ENCODE measurements at regions not wholly inside any gene's neighbourhood (a gene's known extent, or its start where the extent isn't known, plus 50 kb on each side); places are given as distances from the start of the nearest gene placed in this dataset.
"Not testable (repeated sequence)": the region's sequence is repeated elsewhere in the genome, so short reads cannot be mapped to it uniquely, and the experiment has no call there.

DNA sequence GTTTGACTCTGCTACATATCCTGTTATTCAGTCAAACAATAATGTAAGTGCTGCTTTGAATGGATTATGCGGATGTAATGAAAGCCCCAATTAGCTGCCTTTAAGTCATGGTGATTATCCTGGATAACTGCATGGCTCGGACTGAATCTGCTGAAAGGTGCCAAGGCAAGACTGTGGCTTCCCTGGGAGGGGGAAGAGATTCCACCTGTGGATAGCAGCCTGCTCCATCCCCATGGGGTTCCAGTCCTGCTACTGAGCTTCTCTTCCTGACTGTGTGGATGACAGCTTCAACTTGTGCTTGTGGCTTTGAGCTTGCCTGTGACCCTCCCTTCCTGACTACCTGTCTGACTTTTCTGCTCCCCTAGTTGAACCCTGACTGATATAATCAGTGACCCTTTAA, 540.0 kb upstream of the GYPC start:
- intact Hi-C loops (cut with DNase I), result no loop called here

DNA sequence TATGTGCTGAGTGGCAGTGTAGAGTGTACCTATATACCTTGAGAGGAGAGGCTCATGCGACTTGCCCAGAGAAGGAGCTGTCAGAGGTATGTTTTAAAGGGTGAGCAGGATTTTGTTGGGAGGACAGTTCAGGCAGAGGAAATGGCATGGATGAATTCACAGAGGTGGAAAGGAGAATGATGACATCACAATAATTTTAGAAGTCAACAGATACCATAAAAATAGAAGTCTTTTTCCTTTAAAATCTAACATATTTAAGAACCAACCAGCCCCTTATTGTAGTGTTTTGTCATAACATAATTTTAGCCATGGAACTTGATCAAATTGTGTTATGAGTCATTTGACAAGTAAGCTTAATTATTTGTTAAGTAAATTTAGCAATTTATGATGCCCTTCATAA, 538.1 kb upstream of the GYPC start:
- no peaks in the 10 kb centered on the region for H3K36me3 ChIP-seq
- no peaks in the 10 kb centered on the region for H3K9me3 ChIP-seq
- no peak for ATAC-seq
- TF ChIP-seq, protein P1, sequence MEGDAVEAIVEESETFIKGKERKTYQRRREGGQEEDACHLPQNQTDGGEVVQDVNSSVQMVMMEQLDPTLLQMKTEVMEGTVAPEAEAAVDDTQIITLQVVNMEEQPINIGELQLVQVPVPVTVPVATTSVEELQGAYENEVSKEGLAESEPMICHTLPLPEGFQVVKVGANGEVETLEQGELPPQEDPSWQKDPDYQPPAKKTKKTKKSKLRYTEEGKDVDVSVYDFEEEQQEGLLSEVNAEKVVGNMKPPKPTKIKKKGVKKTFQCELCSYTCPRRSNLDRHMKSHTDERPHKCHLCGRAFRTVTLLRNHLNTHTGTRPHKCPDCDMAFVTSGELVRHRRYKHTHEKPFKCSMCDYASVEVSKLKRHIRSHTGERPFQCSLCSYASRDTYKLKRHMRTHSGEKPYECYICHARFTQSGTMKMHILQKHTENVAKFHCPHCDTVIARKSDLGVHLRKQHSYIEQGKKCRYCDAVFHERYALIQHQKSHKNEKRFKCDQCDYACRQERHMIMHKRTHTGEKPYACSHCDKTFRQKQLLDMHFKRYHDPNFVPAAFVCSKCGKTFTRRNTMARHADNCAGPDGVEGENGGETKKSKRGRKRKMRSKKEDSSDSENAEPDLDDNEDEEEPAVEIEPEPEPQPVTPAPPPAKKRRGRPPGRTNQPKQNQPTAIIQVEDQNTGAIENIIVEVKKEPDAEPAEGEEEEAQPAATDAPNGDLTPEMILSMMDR (IDR thresholded peaks at IDR 0.05), result no peak
- no peak overlapping the region for H3K4me3 ChIP-seq
- intact Hi-C loops (cut with DNase I), result no loop called here
- no peak for DNase-seq
- no peak overlapping the region for H3K27ac ChIP-seq
- H3K4me1 ChIP-seq, result no peaks in the 10 kb centered on the region
- H3K27me3 ChIP-seq (ENCODE audit: low read depth), result no peaks in the 10 kb centered on the region

More for the DNA sequence above, 540.0 kb upstream of the GYPC start:
- no peaks in the 10 kb centered on the region for H3K27me3 ChIP-seq (ENCODE audit: low read depth)
- ATAC-seq (no peak), DNase-seq (no peak)
- no peaks in the 10 kb centered on the region for H3K9me3 ChIP-seq
- H3K27ac ChIP-seq, result no peak overlapping the region
- no peaks in the 10 kb centered on the region for H3K36me3 ChIP-seq
- no peak overlapping the region for H3K4me3 ChIP-seq
- TF ChIP-seq, protein P1 (IDR thresholded peaks at IDR 0.05), result no peak
- H3K4me1 ChIP-seq, result no peaks in the 10 kb centered on the region

DNA sequence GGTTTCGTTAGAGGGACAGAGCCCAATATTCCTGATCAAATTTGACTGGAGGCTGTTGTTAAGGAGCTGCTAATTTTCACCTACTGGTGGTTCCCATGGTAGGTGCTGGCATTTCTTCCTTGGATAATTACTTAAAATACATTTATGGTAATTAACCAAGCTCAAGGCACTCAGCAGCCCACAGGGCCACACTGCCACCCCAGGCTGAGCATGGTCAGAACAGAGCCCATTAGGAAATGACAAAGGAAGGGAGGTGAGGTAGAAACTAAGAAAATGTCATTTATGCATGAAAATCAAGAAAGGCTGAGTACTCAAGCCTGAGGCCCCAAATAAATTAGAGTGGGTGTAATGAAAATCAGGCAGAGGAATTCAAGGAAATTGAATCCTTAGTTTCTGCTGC, 510.2 kb upstream of the GYPC start:
- H3K27ac ChIP-seq, result no peak overlapping the region
- DNase-seq (no peak), ATAC-seq (no peak)
- intact Hi-C loops (cut with DNase I), result no loop called here
- no peaks in the 10 kb centered on the region for H3K36me3 ChIP-seq
- H3K9me3 ChIP-seq, result no peaks in the 10 kb centered on the region
- H3K27me3 ChIP-seq (ENCODE audit: low read depth), result no peaks in the 10 kb centered on the region
- no peak overlapping the region for H3K4me3 ChIP-seq
- TF ChIP-seq, protein P1 (IDR thresholded peaks at IDR 0.05), result no peak
- no peaks in the 10 kb centered on the region for H3K4me1 ChIP-seq

DNA sequence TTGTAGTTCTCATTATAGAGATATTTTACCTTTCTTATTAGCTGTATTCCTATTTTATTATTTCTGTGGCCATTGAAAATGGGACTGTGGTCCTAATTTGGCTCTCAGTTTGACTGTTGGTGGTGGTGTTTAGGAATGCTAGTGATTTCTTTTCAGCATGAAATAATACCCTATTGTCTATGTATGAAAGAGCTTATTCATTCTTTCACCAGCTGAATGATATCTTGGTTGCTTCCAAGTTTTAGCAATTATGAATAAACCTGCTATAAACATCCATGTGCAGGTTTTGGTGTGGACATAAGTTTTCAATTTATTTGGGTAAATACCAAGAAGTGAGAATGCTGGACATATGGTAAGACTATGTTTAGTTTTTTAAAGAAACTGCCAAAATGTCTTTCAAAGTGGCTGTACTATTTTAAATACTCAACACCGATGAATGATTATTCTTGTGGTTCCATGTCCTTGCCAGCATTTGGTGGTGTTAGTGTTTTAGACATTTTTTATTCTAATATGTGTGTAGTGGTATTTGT, 501.6 kb upstream of the GYPC start:
- DNase-seq (no peak), ATAC-seq (no peak)
- Histone ChIP-seq H3K9me3 (no peaks in the 10 kb centered on the region), H3K27me3 (ENCODE audit: low read depth) (no peaks in the 10 kb centered on the region), H3K36me3 (no peaks in the 10 kb centered on the region), H3K4me1 (no peaks in the 10 kb centered on the region), H3K4me3 (no peak overlapping the region), H3K27ac (no peak overlapping the region)
- intact Hi-C loops (cut with DNase I), result no loop called here
- TF ChIP-seq, protein P1 (IDR thresholded peaks at IDR 0.05), result no peak

DNA sequence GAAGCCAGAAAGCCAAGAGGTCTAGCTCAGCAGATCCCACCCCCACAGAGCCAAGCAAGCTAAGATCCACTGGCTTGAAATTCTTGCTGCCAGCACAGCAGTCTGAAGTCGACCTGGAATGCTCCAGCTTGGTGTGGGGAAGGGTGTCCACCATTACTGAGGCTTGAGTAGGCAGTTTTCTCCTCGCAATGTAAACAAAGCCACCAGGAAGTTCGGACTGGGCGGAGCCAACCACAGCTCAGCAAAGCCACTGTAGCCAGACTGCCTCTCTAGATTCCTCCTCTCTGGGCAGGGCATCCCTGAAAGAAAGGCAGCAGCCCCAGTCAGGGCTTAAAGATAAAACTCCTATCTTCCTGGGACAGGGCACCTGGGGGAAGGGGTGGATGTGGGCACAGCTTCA, 495.0 kb upstream of the GYPC start:
- intact Hi-C loops (cut with DNase I); H3K36me3 ChIP-seq; H3K27me3 ChIP-seq (ENCODE audit: low read depth); H3K4me1 ChIP-seq; H3K27ac ChIP-seq; H3K4me3 ChIP-seq; ATAC-seq; DNase-seq; H3K9me3 ChIP-seq: not testable (repeated sequence)

DNA sequence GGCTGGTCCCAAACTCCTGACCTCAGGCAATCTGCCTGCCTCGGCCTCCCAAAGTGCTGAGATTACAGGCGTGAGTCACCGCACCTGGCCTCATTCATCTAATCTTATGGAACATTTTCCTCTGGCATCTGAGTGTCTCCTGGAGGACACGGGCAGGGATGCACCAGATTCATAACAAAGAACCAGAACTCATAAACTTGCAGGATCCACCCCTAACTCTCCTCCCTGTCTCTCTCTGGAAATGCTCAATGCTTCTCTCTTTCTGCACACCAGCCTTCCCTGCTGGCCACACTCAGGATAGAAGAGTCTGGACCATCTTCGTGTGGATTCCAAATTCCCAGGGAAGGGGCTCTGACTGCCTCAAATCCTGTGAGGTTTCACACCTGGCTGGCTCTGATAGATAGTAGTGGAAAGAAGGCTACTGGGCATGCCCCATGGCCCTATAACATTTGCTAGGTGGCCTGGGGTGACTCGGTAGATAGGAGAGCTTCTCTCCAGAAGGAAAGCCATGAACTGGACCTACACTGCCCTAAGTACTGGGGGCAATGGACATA, 483.2 kb upstream of the GYPC start:
- H3K27ac ChIP-seq, result no peak overlapping the region

More for the DNA sequence above, 483.2 kb upstream of the GYPC start:
- DNase-seq (no peak), ATAC-seq (peak in 1 of 2 donors; percentile 16)
- Histone ChIP-seq H3K9me3 (no peaks in the 10 kb centered on the region), H3K4me3 (no peak overlapping the region), H3K4me1 (no peaks in the 10 kb centered on the region), H3K27me3 (ENCODE audit: low read depth) (no peaks in the 10 kb centered on the region), H3K36me3 (no peaks in the 10 kb centered on the region)
- TF ChIP-seq, protein P1 (IDR thresholded peaks at IDR 0.05), result no peak
- intact Hi-C loops (cut with DNase I), result no loop called here
